IMR-90 (cell line): ENCODE measurements at regions not wholly inside any gene's neighbourhood (a gene's known extent, or its start where the extent isn't known, plus 50 kb on each side); places are given as distances from the start of the nearest gene placed in this dataset.

Source experiments
- ATAC-seq: fragments of 200-7000 bp; cut with Tn5 transposase; 2 replicates; pipeline ENCODE4 v1.9.1; 2020; ENCODE audit warnings: low read depth, mild to moderate bottlenecking, moderate library complexity
- BruUV-seq: library from RNA; stranded (reverse); fragments of 400-500 nt; replicated peaks from 2 replicates; lab custom pipeline; 2021; lab: Mats Ljungman, UMichigan
- CTCF ChIA-PET: fragments of 300-600 bp; formaldehyde crosslinking; extraction: SDS; loops from one replicate; lab custom pipeline; 2021; ENCODE audit warnings: antibody characterized with exemption; lab: Yijun Ruan, JAX
- POLR2A ChIA-PET: fragments of 300-600 bp; sonication (Branson Sonifier 250); formaldehyde crosslinking; loops from one replicate; lab custom pipeline; 2022; ENCODE audit warnings: antibody characterized with exemption; ENCODE audit not compliant: unreplicated experiment; lab: Charles Lee
- DNase-seq: peaks from one replicate; pipeline ENCODE4 v3.0.0; 2013
- H2AFZ ChIP-seq: replicated peaks from 2 replicates; pipeline ENCODE3; 2013; ENCODE audit warnings: low read length, mild to moderate bottlenecking; ENCODE audit not compliant: poor library complexity
- H2AK5ac ChIP-seq: 2 replicates; pipeline ENCODE4 v1.6.1; 2013; ENCODE audit warnings: low read depth, low read length, inconsistent platforms
- H2AK9ac ChIP-seq: replicated peaks from 2 replicates; pipeline ENCODE3; 2013; ENCODE audit warnings: mild to moderate bottlenecking, low read depth, low read length, moderate library complexity; ENCODE audit not compliant: poor library complexity
- H2BK120ac ChIP-seq: 2 replicates; pipeline ENCODE4 v1.6.1; 2013; ENCODE audit warnings: low read depth, low read length, inconsistent platforms
- H2BK15ac ChIP-seq: 3 replicates; pipeline ENCODE4 v1.6.1; 2013; ENCODE audit warnings: low read depth, low read length, inconsistent platforms
- H2BK20ac ChIP-seq: 2 replicates; pipeline ENCODE4 v1.6.1; 2013; ENCODE audit warnings: low read depth, mild to moderate bottlenecking, inconsistent platforms, low read length, moderate library complexity
- H2BK5ac ChIP-seq: 2 replicates; pipeline ENCODE4 v1.6.1; 2013; ENCODE audit warnings: mild to moderate bottlenecking, low read depth, low read length, inconsistent platforms; ENCODE audit not compliant: poor library complexity, severe bottlenecking
- H3K14ac ChIP-seq: replicated peaks from 2 replicates; pipeline ENCODE4 v1.6.1; 2013; ENCODE audit warnings: low read depth, low read length, inconsistent platforms
- H3K18ac ChIP-seq: 2 replicates; pipeline ENCODE4 v1.6.1; 2013; ENCODE audit warnings: low read depth, low read length, control low read depth
- H3K23ac ChIP-seq: 2 replicates; pipeline ENCODE4 v1.6.1; 2013; ENCODE audit warnings: low read depth, low read length, inconsistent platforms
- H3K27ac ChIP-seq: 2 replicates; pipeline ENCODE4 v1.5.1; 2013; ENCODE audit warnings: mild to moderate bottlenecking, control low read depth, low read length; ENCODE audit not compliant: insufficient read depth
- H3K27me3 ChIP-seq: 2 replicates; pipeline ENCODE4 v1.6.1; 2013; ENCODE audit warnings: low read length; ENCODE audit not compliant: control insufficient read depth, insufficient read depth
- H3K36me3 ChIP-seq: 2 replicates; pipeline ENCODE4 v1.6.1; 2013; ENCODE audit warnings: low read length, mixed read lengths; ENCODE audit not compliant: control insufficient read depth, insufficient read depth
- H3K4ac ChIP-seq: 2 replicates; pipeline ENCODE4 v1.6.1; 2013; ENCODE audit warnings: low read depth, low read length, inconsistent platforms
- H3K4me1 ChIP-seq: 2 replicates; pipeline ENCODE4 v1.6.1; 2013; ENCODE audit warnings: low read length, mixed read lengths; ENCODE audit not compliant: control insufficient read depth, insufficient read depth
- H3K4me2 ChIP-seq: 2 replicates; pipeline ENCODE4 v1.6.1; 2013; ENCODE audit warnings: low read depth, mild to moderate bottlenecking, control low read depth, low read length, moderate library complexity
- H3K4me3 ChIP-seq: 2 replicates; pipeline ENCODE4 v1.5.1; 2013; ENCODE audit warnings: low read depth, mild to moderate bottlenecking, control low read depth, low read length, moderate library complexity; ENCODE audit not compliant: insufficient read depth
- H3K56ac ChIP-seq: 2 replicates; pipeline ENCODE4 v1.6.1; 2013; ENCODE audit warnings: low read length, inconsistent platforms; ENCODE audit not compliant: insufficient read depth; ENCODE audit errors: extremely low read depth
- H3K79me1 ChIP-seq, 2 experiments: 2 replicates each; pipeline ENCODE4 v1.6.1; 2013; ENCODE audit warnings: low read length in 2 of 2, inconsistent platforms in 1 of 2, low read depth in 1 of 2
- H3K9ac ChIP-seq: 2 replicates; pipeline ENCODE4 v1.6.1; 2013; ENCODE audit warnings: low read depth, low read length, control low read depth
- H3K9me1 ChIP-seq: 2 replicates; pipeline ENCODE4 v1.6.1; 2013; ENCODE audit warnings: low read length, inconsistent platforms; ENCODE audit not compliant: insufficient read depth
- H3K9me3 ChIP-seq: 2 replicates; pipeline ENCODE4 v1.6.1; 2013; ENCODE audit warnings: low read length; ENCODE audit not compliant: control insufficient read depth, insufficient read depth
- H4K20me1 ChIP-seq: 2 replicates; pipeline ENCODE4 v1.6.1; 2013; ENCODE audit warnings: low read length, inconsistent platforms; ENCODE audit not compliant: insufficient read depth
- H4K5ac ChIP-seq: 2 replicates; pipeline ENCODE4 v1.6.1; 2013; ENCODE audit warnings: mild to moderate bottlenecking, low read depth, low read length, control low read depth
- H4K8ac ChIP-seq, 2 experiments: 2 replicates each; pipeline ENCODE4 v1.6.1; 2013; ENCODE audit warnings: low read depth in 2 of 2, low read length in 2 of 2, control low read depth in 1 of 2, inconsistent platforms in 1 of 2
- H4K91ac ChIP-seq: 2 replicates; pipeline ENCODE4 v1.6.1; 2013; ENCODE audit warnings: low read depth, low read length, inconsistent platforms; ENCODE audit not compliant: insufficient read depth
- BHLHE40 ChIP-seq: fragments of 150-350 bp; IDR thresholded peaks from 2 replicates; pipeline ENCODE4 v1.6.1; 2016; ENCODE audit warnings: mild to moderate bottlenecking, low read depth, low read length
- CEBPB ChIP-seq: IDR thresholded peaks from 2 replicates; pipeline ENCODE4 v1.6.1; 2012; ENCODE audit warnings: low read depth, low read length, improper control_type of control experiment
- CHD1 ChIP-seq: IDR thresholded peaks from 2 replicates; pipeline ENCODE4 v1.6.1; 2012; ENCODE audit warnings: low read depth, low read length, improper control_type of control experiment
- CTCF ChIP-seq: conservative IDR thresholded peaks from 2 replicates; pipeline ENCODE4 v1.5.1; 2012; ENCODE audit warnings: mild to moderate bottlenecking, low read depth, low read length, improper control_type of control experiment
- FOS ChIP-seq: fragments of 150-350 bp; IDR thresholded peaks from 2 replicates; pipeline ENCODE4 v1.6.1; 2016; ENCODE audit warnings: low read depth, low read length
- MAFK ChIP-seq: IDR thresholded peaks from 2 replicates; pipeline ENCODE4 v1.6.1; 2012; ENCODE audit warnings: low read depth, low read length, improper control_type of control experiment
- MAZ ChIP-seq: IDR thresholded peaks from 2 replicates; pipeline ENCODE4 v1.6.1; 2012; ENCODE audit warnings: low read depth, mild to moderate bottlenecking, low read length, improper control_type of control experiment, moderate library complexity, borderline replicate concordance
- NFE2L2 ChIP-seq: fragments of 150-350 bp; IDR thresholded peaks from 2 replicates; pipeline ENCODE4 v1.6.1; 2016; ENCODE audit warnings: low read depth, mild to moderate bottlenecking, low read length
- POLR2A ChIP-seq: IDR thresholded peaks from 2 replicates; pipeline ENCODE4 v1.6.1; 2012; ENCODE audit warnings: mild to moderate bottlenecking, low read depth, low read length
- RAD21 ChIP-seq: IDR thresholded peaks from 2 replicates; pipeline ENCODE4 v1.6.1; 2012; ENCODE audit warnings: low read length, improper control_type of control experiment
- RCOR1 ChIP-seq: IDR thresholded peaks from 2 replicates; pipeline ENCODE4 v1.6.1; 2012; ENCODE audit warnings: mild to moderate bottlenecking, low read length, improper control_type of control experiment; ENCODE audit not compliant: insufficient replicate concordance
- RFX5 ChIP-seq: IDR thresholded peaks from 2 replicates; pipeline ENCODE4 v1.8.0; 2012; ENCODE audit warnings: low read depth, mild to moderate bottlenecking, low read length, moderate library complexity
- SMC3 ChIP-seq: fragments of 150-350 bp; IDR thresholded peaks from 2 replicates; pipeline ENCODE4 v1.6.1; 2016; ENCODE audit warnings: low read depth, mild to moderate bottlenecking, antibody characterized with exemption, low read length, moderate library complexity
- WGBS, 2 experiments: methylation state at CpG; one replicate each; pipeline versions ENCODE4 v1.1.5 to v1.1.7; 2013; ENCODE audit warnings: missing lambda C conversion rate in 2 of 2; ENCODE audit not compliant: insufficient read length in 1 of 2; ENCODE audit errors: extremely low coverage in 2 of 2; 5-methylcytosine and 5-hydroxymethylcytosine counted together
- dilution Hi-C: fragments of 300-500 bp; cut with HindIII; formaldehyde crosslinking; loops from one replicate; pipeline ENCODE4 v1.14.3; 2018; ENCODE audit warnings: low sequenced_read_pairs; ENCODE audit not compliant: unreplicated experiment
- in situ Hi-C: fragments of 300-500 bp; cut with MboI; formaldehyde crosslinking; loops from 3 replicates; pipeline ENCODE4 v1.14.3; 2019; ENCODE audit warnings: low sequenced_read_pairs, inconsistent platforms, mixed read lengths
- intact Hi-C: fragments of 100-400 bp; cut with micrococcal nuclease; formaldehyde crosslinking; loops from 2 replicates; pipeline ENCODE4 v1.10.0; 2022

GRCh38 chr5:67364381-67364970, 167.9 kb upstream of the CD180 start:
- dilution Hi-C loops (no loop called here), intact Hi-C loops (no loop called here), in situ Hi-C loops (no loop called here)
- BruUV-seq: no TSS peak
- Histone ChIP-seq H4K20me1 (no peaks in the 10 kb centered on the region), H2BK5ac (no peak overlapping the region), H4K5ac (no peak overlapping the region), H2AK5ac (no peak overlapping the region), H3K14ac (no peak overlapping the region), H3K79me1 (no peaks in the 10 kb centered on the region), H2BK15ac (no peak overlapping the region), H3K4me3 (no peak overlapping the region), H3K27ac (no peak overlapping the region), H4K8ac (no peak overlapping the region), H3K4ac (no peak overlapping the region), H3K18ac (no peak overlapping the region), H3K27me3 (peaks cover 2% of the 10 kb centered on the region; the same call in 1 of the 2 replicates), H2AFZ (no peak overlapping the region), H3K56ac (no peak overlapping the region), H3K23ac (no peak overlapping the region), H3K9ac (no peak overlapping the region), H3K9me3 (no peaks in the 10 kb centered on the region), H2BK20ac (no peak overlapping the region), H3K4me2 (no peak overlapping the region), H4K91ac (no peak overlapping the region), H3K9me1 (no peaks in the 10 kb centered on the region), H3K36me3 (no peaks in the 10 kb centered on the region), H3K4me1 (no peaks in the 10 kb centered on the region), H2AK9ac (no peak overlapping the region), H2BK120ac (no peak overlapping the region)
- DNase-seq: no peak
- TF ChIP-seq RFX5 (no peak), RAD21 (no peak), RCOR1 (no peak), SMC3 (no peak), CTCF (no peak), CEBPB (no peak), NFE2L2 (no peak), MAZ (no peak), MAFK (no peak), FOS (no peak), BHLHE40 (no peak), CHD1 (no peak), POLR2A (no peak)
- 33% methylated on average over 1 of the region's 3 CpGs; no CpG with 5 or more reads in 1 of the 2 experiments for WGBS, 2 experiments
- POLR2A ChIA-PET: no interaction called here
- CTCF ChIA-PET: no interaction called here
- no peak for ATAC-seq
